Trophoblast cell (in vitro differentiated cells and primary cell): ENCODE measurements at regions not wholly inside any gene's neighbourhood (a gene's known extent, or its start where the extent isn't known, plus 50 kb on each side); places are given as distances from the start of the nearest gene placed in this dataset.

ENCODE experiments used
- DNase-seq, 2 donors: peaks; one replicate each; pipeline ENCODE4 v3.0.0-alpha.2; 2016
- H2AFZ ChIP-seq: 2 replicates; pipeline ENCODE4 v1.6.1; 2013; ENCODE audit warnings: low read length, moderate library complexity, mild to moderate bottlenecking; ENCODE audit not compliant: insufficient read depth, poor library complexity
- H2AK5ac ChIP-seq: 2 replicates; pipeline ENCODE4 v1.6.1; 2013; ENCODE audit warnings: mild to moderate bottlenecking, low read length
- H2BK120ac ChIP-seq: 2 replicates; pipeline ENCODE4 v1.6.1; 2013; ENCODE audit warnings: low read length, mild to moderate bottlenecking, moderate library complexity; ENCODE audit not compliant: insufficient read depth, poor library complexity
- H2BK12ac ChIP-seq: 2 replicates; pipeline ENCODE4 v1.6.1; 2013; ENCODE audit warnings: mild to moderate bottlenecking, low read length, moderate library complexity
- H2BK5ac ChIP-seq: 2 replicates; pipeline ENCODE4 v1.6.1; 2013; ENCODE audit warnings: low read length, low read depth, moderate library complexity, mild to moderate bottlenecking; ENCODE audit not compliant: poor library complexity
- H3K14ac ChIP-seq: 2 replicates; pipeline ENCODE4 v1.6.1; 2013; ENCODE audit warnings: mild to moderate bottlenecking, low read length
- H3K18ac ChIP-seq: 2 replicates; pipeline ENCODE4 v1.6.1; 2013; ENCODE audit warnings: mild to moderate bottlenecking, low read length
- H3K23ac ChIP-seq: 2 replicates; pipeline ENCODE4 v1.6.1; 2013; ENCODE audit warnings: low read length
- H3K27ac ChIP-seq: 2 replicates; pipeline ENCODE4 v1.5.1; 2013; ENCODE audit warnings: low read depth, mild to moderate bottlenecking, inconsistent platforms, low read length, moderate library complexity
- H3K27me3 ChIP-seq: 2 replicates; pipeline ENCODE4 v1.6.1; 2013; ENCODE audit warnings: inconsistent platforms, mild to moderate bottlenecking, low read length, moderate library complexity; ENCODE audit not compliant: insufficient read depth
- H3K36me3 ChIP-seq, 2 experiments: 1 replicate in 1 of 2; 2 replicates in 1 of 2; pipeline ENCODE4 v1.6.1; 2013; ENCODE audit warnings: low read length in 2 of 2, mild to moderate bottlenecking in 2 of 2, moderate library complexity in 1 of 2; ENCODE audit not compliant: insufficient read depth in 2 of 2, control insufficient read depth in 1 of 2
- H3K4ac ChIP-seq: 2 replicates; pipeline ENCODE4 v1.6.1; 2013; ENCODE audit warnings: low read depth, mild to moderate bottlenecking, low read length, moderate library complexity
- H3K4me1 ChIP-seq, 2 experiments: 1 replicate in 1 of 2; 2 replicates in 1 of 2; pipeline ENCODE4 v1.6.1; 2013; ENCODE audit warnings: low read length in 2 of 2, mild to moderate bottlenecking in 2 of 2, moderate library complexity in 1 of 2; ENCODE audit not compliant: insufficient read depth in 2 of 2, control insufficient read depth in 1 of 2
- H3K4me2 ChIP-seq: 2 replicates; pipeline ENCODE4 v1.6.1; 2013; ENCODE audit warnings: inconsistent platforms, mild to moderate bottlenecking, low read length, moderate library complexity
- H3K4me3 ChIP-seq: 2 replicates; pipeline ENCODE4 v1.5.1; 2013; ENCODE audit warnings: mild to moderate bottlenecking, low read depth, low read length, inconsistent platforms
- H3K79me1 ChIP-seq: one replicate; pipeline ENCODE4 v1.6.1; 2013; ENCODE audit warnings: low read length
- H3K79me2 ChIP-seq: 2 replicates; pipeline ENCODE4 v1.6.1; 2013; ENCODE audit warnings: low read length, mild to moderate bottlenecking; ENCODE audit not compliant: control insufficient read depth, insufficient read depth, poor library complexity
- H3K9ac ChIP-seq: 2 replicates; pipeline ENCODE4 v1.6.1; 2013; ENCODE audit warnings: mild to moderate bottlenecking, low read length
- H3K9me3 ChIP-seq: 2 replicates; pipeline ENCODE4 v1.6.1; 2013; ENCODE audit warnings: low read depth, mild to moderate bottlenecking, control low read depth, inconsistent platforms, low read length; ENCODE audit not compliant: insufficient read depth
- H4K12ac ChIP-seq: 2 replicates; pipeline ENCODE4 v1.6.1; 2013; ENCODE audit warnings: low read depth, mild to moderate bottlenecking, low read length, moderate library complexity
- H4K8ac ChIP-seq: 2 replicates; pipeline ENCODE4 v1.6.1; 2013; ENCODE audit warnings: low read depth, mild to moderate bottlenecking, low read length, moderate library complexity
- H4K91ac ChIP-seq: one replicate; pipeline ENCODE4 v1.6.1; 2013; ENCODE audit warnings: low read depth, mild to moderate bottlenecking, low read length, moderate library complexity
- WGBS: extraction: QIAGEN DNeasy Blood & Tissue Kit; methylation state at CpG from one replicate; pipeline ENCODE4 v1.1.7; 2013; ENCODE audit warnings: missing lambda C conversion rate; ENCODE audit not compliant: insufficient read length, insufficient coverage; ENCODE audit errors: extremely low coverage; 5-methylcytosine and 5-hydroxymethylcytosine counted together

- peak in 1 of 2 donors; percentile 17 for DNase-seq
- no CpG with 5 or more reads among the region's 3 CpGs for WGBS
- H3K18ac ChIP-seq = no peak overlapping the region
- H3K4me2 ChIP-seq = no peak overlapping the region
- no peaks in the 10 kb centered on the region for H3K9me3 ChIP-seq
- H4K91ac ChIP-seq = no peak overlapping the region
- no peak overlapping the region for H3K14ac ChIP-seq
- H3K79me1 ChIP-seq = no peaks in the 10 kb centered on the region
- no peak overlapping the region for H2BK120ac ChIP-seq
- H2BK5ac ChIP-seq = no peak overlapping the region
- H3K9ac ChIP-seq = no peak overlapping the region
- no peak overlapping the region for H4K12ac ChIP-seq
- H3K79me2 ChIP-seq = no peaks in the 10 kb centered on the region
- no peak overlapping the region for H2AK5ac ChIP-seq
- no peaks in the 10 kb centered on the region for H3K4me1 ChIP-seq
- H2AFZ ChIP-seq = no peak overlapping the region
- H3K27me3 ChIP-seq = no peaks in the 10 kb centered on the region
- no peak overlapping the region for H3K4ac ChIP-seq
- no peaks in the 10 kb centered on the region for H3K36me3 ChIP-seq
- H3K27ac ChIP-seq = no peak overlapping the region
- H3K4me3 ChIP-seq = no peak overlapping the region
- no peak overlapping the region for H4K8ac ChIP-seq
- no peak overlapping the region for H3K23ac ChIP-seq
- no peak overlapping the region for H2BK12ac ChIP-seq
Observed at GRCh38 chrX:104432321-104432720, 133.7 kb upstream of the IL1RAPL2 start.

- Histone ChIP-seq H3K27ac (no peak overlapping the region), H3K4me3 (no peak overlapping the region), H3K9ac (no peak overlapping the region), H3K14ac (no peak overlapping the region), H3K23ac (no peak overlapping the region), H3K79me1 (no peaks in the 10 kb centered on the region), H3K4ac (no peak overlapping the region), H3K4me1 (no peaks in the 10 kb centered on the region), H3K4me2 (no peak overlapping the region), H4K91ac (no peak overlapping the region), H3K36me3 (no peaks in the 10 kb centered on the region), H2BK5ac (no peak overlapping the region), H3K79me2 (no peaks in the 10 kb centered on the region), H2AK5ac (no peak overlapping the region), H3K18ac (no peak overlapping the region), H3K27me3 (no peaks in the 10 kb centered on the region), H4K8ac (no peak overlapping the region), H2BK12ac (no peak overlapping the region), H2AFZ (no peak overlapping the region), H4K12ac (no peak overlapping the region), H2BK120ac (no peak overlapping the region), H3K9me3 (no peaks in the 10 kb centered on the region)
- DNase-seq = no peak
- no CpG with 5 or more reads among the region's 1 CpG for WGBS
Observed at GRCh38 chrX:104430742-104431119, 135.3 kb upstream of the IL1RAPL2 start.

GRCh38 chrX:104430072-104430741 lies 135.8 kb upstream of the IL1RAPL2 start:
- Histone ChIP-seq H3K23ac (no peak overlapping the region), H4K8ac (no peak overlapping the region), H4K91ac (no peak overlapping the region), H2BK12ac (no peak overlapping the region), H3K9me3 (no peaks in the 10 kb centered on the region), H3K4me2 (no peak overlapping the region), H3K27me3 (no peaks in the 10 kb centered on the region), H3K14ac (no peak overlapping the region), H3K27ac (no peak overlapping the region), H3K4me1 (no peaks in the 10 kb centered on the region), H3K4ac (no peak overlapping the region), H2AFZ (no peak overlapping the region), H3K18ac (no peak overlapping the region), H3K9ac (no peak overlapping the region), H3K4me3 (no peak overlapping the region), H3K79me1 (no peaks in the 10 kb centered on the region), H4K12ac (no peak overlapping the region), H3K36me3 (no peaks in the 10 kb centered on the region), H3K79me2 (no peaks in the 10 kb centered on the region), H2BK5ac (no peak overlapping the region), H2BK120ac (no peak overlapping the region), H2AK5ac (no peak overlapping the region)
- no peak for DNase-seq
- no CpG with 5 or more reads among the region's 4 CpGs for WGBS

GRCh38 chrX:104428231-104428630 lies 137.8 kb upstream of the IL1RAPL2 start:
- Histone ChIP-seq H2AFZ (no peak overlapping the region), H3K4me2 (no peak overlapping the region), H3K9me3 (no peaks in the 10 kb centered on the region), H4K91ac (no peak overlapping the region), H3K23ac (no peak overlapping the region), H3K4ac (no peak overlapping the region), H3K27ac (no peak overlapping the region), H3K79me1 (no peaks in the 10 kb centered on the region), H3K18ac (no peak overlapping the region), H3K9ac (no peak overlapping the region), H2BK120ac (no peak overlapping the region), H3K79me2 (no peaks in the 10 kb centered on the region), H3K14ac (no peak overlapping the region), H3K36me3 (no peaks in the 10 kb centered on the region), H4K8ac (no peak overlapping the region), H2BK5ac (no peak overlapping the region), H2BK12ac (no peak overlapping the region), H2AK5ac (no peak overlapping the region), H3K4me1 (no peaks in the 10 kb centered on the region), H3K27me3 (no peaks in the 10 kb centered on the region), H4K12ac (no peak overlapping the region), H3K4me3 (no peak overlapping the region)
- peak; percentile 10 to 55 for DNase-seq
- WGBS = no CpG with 5 or more reads among the region's 2 CpGs
